Sigmoid colon (tissue), 6 donors: ENCODE measurements at regions not wholly inside any gene's neighbourhood (a gene's known extent, or its start where the extent isn't known, plus 50 kb on each side); places are given as distances from the start of the nearest gene placed in this dataset.
"Not testable (repeated sequence)": the region's sequence is repeated elsewhere in the genome, so short reads cannot be mapped to it uniquely, and the experiment has no call there.

Source experiments
- DNase-seq: peaks from one replicate; pipeline ENCODE4 v3.0.0-alpha.2; 2019
- H3K27ac ChIP-seq, 4 donors: fragments of 200-600 bp; sonication (generic); one replicate each; pipeline ENCODE4 v1.5.1; 2016 to 2019; ENCODE audit warnings: mild to moderate bottlenecking in 1 of 4
- H3K27me3 ChIP-seq, 3 donors: fragments of 200-600 bp; sonication (generic); one replicate each; pipeline ENCODE4 v1.5.1; 2019; ENCODE audit warnings: mild to moderate bottlenecking in 1 of 3
- H3K36me3 ChIP-seq, 4 donors: fragments of 200-600 bp; sonication (generic); one replicate each; pipeline ENCODE4 v1.5.1; 2016 to 2019
- H3K4me1 ChIP-seq, 4 donors: fragments of 200-600 bp; sonication (generic); one replicate each; pipeline ENCODE4 v1.5.1; 2017 to 2019
- H3K4me3 ChIP-seq, 4 donors: fragments of 200-600 bp; sonication (generic); one replicate each; pipeline ENCODE4 v1.5.1; 2017 to 2019; ENCODE audit warnings: mild to moderate bottlenecking in 2 of 4, moderate library complexity in 1 of 4
- H3K9me3 ChIP-seq, 4 donors: fragments of 200-600 bp in 3 of 4; sonication (generic) in 3 of 4; one replicate each; pipeline versions ENCODE4 v1.5.1 to v1.6.1; 2013 to 2019
- EP300 ChIP-seq, 4 donors: sonication (generic); formaldehyde crosslinking; IDR thresholded peaks; one replicate each; pipeline ENCODE4 v1.6.1; 2017; ENCODE audit warnings: antibody characterized with exemption in 4 of 4
- POLR2A ChIP-seq, 2 donors: fragments of 450-650 bp; IDR thresholded peaks; one replicate each; pipeline ENCODE4 v1.6.1; 2016; ENCODE audit warnings: antibody characterized with exemption in 2 of 2, mild to moderate bottlenecking in 2 of 2, moderate library complexity in 2 of 2
- POLR2AphosphoS5 ChIP-seq, 4 donors: sonication (generic); formaldehyde crosslinking; IDR thresholded peaks; one replicate each; pipeline ENCODE4 v1.6.1; 2017; ENCODE audit warnings: antibody characterized with exemption in 4 of 4
- WGBS, 2 donors: extraction: QIAGEN DNeasy Blood & Tissue Kit; methylation state at CpG; one replicate each; pipeline ENCODE4 v1.1.7; 2013; 5-methylcytosine and 5-hydroxymethylcytosine counted together
- intact Hi-C: fragments of 100-400 bp; cut with DNase I; formaldehyde crosslinking; loops from one replicate; pipeline ENCODE4 v1.15.1; 2023
- TF ChIP-seq, protein P1 (sequence below), 4 experiments: fragments of 450-650 bp in 3 of 4; fragments of 200-600 bp in 1 of 4; IDR thresholded peaks; one replicate each; pipeline ENCODE4 v1.5.1; 2016 to 2019; ENCODE audit warnings: antibody characterized with exemption in 4 of 4, mild to moderate bottlenecking in 3 of 4, moderate library complexity in 2 of 4
- donor health status: healthy with polysubstance abuse.
- donor health status: healthy.

DNA sequence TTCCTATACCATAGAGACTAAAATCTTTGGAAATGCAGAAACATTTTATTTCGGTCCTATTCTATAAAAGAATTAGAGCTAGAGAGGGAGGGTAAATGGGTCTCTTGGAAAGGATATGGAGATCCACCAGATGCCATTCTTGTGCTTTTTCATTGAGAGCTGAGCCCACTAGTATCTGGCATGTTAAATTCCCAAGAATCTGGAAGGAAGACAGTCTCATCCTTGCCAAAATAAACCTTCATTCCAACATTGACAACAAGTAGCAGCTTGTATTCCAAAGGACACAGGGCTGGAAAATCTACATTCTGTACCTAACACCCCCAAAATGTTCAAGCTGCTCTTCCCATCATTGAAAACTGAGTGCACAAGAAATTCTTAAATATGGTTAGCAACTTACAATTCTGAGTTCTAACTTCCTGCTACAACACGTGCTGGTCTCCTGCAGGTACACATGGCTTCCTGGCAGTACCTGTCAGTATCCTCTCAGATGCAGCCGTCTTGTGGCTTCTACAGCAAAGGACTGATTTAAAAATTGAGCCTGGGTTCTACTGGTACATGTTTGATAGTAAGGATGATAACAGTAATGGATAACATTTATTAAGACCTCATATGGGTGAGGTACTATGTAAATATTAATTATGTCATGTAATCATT is 348.1 kb downstream of the SV2B start:
- TF ChIP-seq POLR2AphosphoS5 (IDR thresholded peaks at IDR 0.05) (no peak), EP300 (IDR thresholded peaks at IDR 0.05) (no peak), POLR2A (IDR thresholded peaks at IDR 0.05) (no peak)
- TF ChIP-seq, protein P1, sequence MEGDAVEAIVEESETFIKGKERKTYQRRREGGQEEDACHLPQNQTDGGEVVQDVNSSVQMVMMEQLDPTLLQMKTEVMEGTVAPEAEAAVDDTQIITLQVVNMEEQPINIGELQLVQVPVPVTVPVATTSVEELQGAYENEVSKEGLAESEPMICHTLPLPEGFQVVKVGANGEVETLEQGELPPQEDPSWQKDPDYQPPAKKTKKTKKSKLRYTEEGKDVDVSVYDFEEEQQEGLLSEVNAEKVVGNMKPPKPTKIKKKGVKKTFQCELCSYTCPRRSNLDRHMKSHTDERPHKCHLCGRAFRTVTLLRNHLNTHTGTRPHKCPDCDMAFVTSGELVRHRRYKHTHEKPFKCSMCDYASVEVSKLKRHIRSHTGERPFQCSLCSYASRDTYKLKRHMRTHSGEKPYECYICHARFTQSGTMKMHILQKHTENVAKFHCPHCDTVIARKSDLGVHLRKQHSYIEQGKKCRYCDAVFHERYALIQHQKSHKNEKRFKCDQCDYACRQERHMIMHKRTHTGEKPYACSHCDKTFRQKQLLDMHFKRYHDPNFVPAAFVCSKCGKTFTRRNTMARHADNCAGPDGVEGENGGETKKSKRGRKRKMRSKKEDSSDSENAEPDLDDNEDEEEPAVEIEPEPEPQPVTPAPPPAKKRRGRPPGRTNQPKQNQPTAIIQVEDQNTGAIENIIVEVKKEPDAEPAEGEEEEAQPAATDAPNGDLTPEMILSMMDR (IDR thresholded peaks at IDR 0.05) = no peak
- Histone ChIP-seq H3K9me3 (peaks cover 0 to 2% (median 0%) of the 10 kb centered on the region in 4 donors), H3K4me1 (no peaks in the 10 kb centered on the region), H3K4me3 (no peak overlapping the region), H3K27ac (no peak overlapping the region), H3K36me3 (no peaks in the 10 kb centered on the region), H3K27me3 (no peaks in the 10 kb centered on the region)
- 63 to 67% methylated on average over 3 of the region's 3 CpGs for WGBS, 2 donors
- intact Hi-C loops = no loop called here
- no peak for DNase-seq

DNA sequence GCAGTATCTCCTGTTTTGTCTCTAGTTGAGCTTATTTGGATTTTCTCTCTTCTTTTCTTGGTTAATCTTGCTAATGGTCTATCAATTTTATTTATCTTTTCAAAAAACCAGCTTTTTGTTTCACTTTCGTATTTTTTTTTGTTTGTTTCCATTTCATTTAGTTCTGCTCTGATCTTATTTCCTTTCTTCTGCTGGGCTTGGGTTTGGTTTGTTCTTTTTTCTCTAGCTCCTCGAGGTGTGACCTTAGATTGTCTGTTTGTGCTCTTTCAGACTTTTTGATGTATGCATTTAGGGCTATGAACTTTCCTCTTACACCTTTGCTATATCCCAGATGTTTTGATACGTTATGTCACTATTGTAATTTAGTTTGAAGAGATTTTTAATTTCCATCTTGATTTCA is 353.3 kb downstream of the SV2B start:
- H3K36me3 ChIP-seq, DNase-seq, intact Hi-C loops, H3K4me3 ChIP-seq, H3K9me3 ChIP-seq, H3K27ac ChIP-seq, H3K27me3 ChIP-seq, H3K4me1 ChIP-seq: not testable (repeated sequence)
- 39 to 61% methylated on average over 3 of the region's 3 CpGs for WGBS, 2 donors

DNA sequence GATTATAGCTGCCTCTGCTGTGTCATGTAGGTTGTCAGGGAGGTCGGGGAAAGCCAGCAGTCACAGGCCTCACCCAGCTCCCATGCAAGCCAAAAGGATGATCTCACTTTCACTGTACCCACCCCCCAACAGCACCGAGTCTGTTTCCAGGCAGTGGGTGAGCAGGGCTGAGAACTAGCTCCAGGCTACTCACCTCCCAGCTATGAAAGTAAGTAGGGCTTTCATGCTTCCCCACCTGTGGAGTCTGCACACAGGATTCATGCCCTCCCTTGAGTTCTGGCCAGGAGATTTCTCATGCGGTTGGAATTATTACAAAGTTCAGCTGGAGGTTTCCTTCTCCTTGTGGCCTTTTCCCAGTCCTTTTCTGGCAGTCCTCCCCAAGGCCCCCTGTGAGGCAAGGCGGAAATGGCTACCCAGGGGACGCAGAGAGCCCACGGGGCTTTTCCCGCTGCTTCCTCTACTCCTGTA is 356.2 kb downstream of the SV2B start:
- intact Hi-C loops = no loop called here
- no peak for DNase-seq
- Histone ChIP-seq H3K27me3 (no peaks in the 10 kb centered on the region), H3K36me3 (no peaks in the 10 kb centered on the region), H3K4me3 (no peak overlapping the region), H3K9me3 (peaks cover 0 to 7% (median 3%) of the 10 kb centered on the region in 4 donors), H3K4me1 (no peaks in the 10 kb centered on the region), H3K27ac (no peak overlapping the region)
- WGBS, 2 donors = 92% methylated on average over 7 of the region's 7 CpGs
- TF ChIP-seq, protein P1 (IDR thresholded peaks at IDR 0.05) = no peak
- TF ChIP-seq EP300 (IDR thresholded peaks at IDR 0.05) (no peak), POLR2A (IDR thresholded peaks at IDR 0.05) (no peak), POLR2AphosphoS5 (IDR thresholded peaks at IDR 0.05) (no peak)

DNA sequence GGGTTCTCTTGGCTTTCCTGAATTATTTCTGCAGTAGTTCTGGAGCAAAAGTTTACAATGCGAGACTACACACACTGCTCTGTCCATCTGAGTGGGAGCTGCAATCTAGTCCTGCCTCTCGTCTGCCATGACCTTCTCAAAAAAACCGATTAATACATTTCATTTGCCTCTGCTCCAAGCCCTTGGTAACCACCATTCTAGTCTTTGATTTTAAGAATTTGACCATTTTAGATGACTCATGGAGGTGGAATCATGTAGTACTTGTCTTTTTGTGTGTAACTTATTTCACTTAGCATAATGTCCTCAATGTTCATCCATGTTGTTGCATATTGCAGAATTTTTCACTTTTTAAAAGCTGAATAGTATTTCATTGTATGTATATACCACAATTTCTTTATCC is 356.9 kb downstream of the SV2B start:
- no peaks in the 10 kb centered on the region for H3K27me3 ChIP-seq
- H3K27ac ChIP-seq = no peak overlapping the region
- H3K9me3 ChIP-seq = peaks cover 0 to 7% (median 2%) of the 10 kb centered on the region in 4 donors
- H3K4me3 ChIP-seq = no peak overlapping the region
- 93 to 95% methylated on average over 3 of the region's 3 CpGs for WGBS, 2 donors
- TF ChIP-seq, protein P1 (IDR thresholded peaks at IDR 0.05) = no peak
- TF ChIP-seq POLR2AphosphoS5 (IDR thresholded peaks at IDR 0.05) (no peak), EP300 (IDR thresholded peaks at IDR 0.05) (no peak), POLR2A (IDR thresholded peaks at IDR 0.05) (no peak)
- no peaks in the 10 kb centered on the region for H3K36me3 ChIP-seq
- no peaks in the 10 kb centered on the region for H3K4me1 ChIP-seq
- DNase-seq = no peak
- intact Hi-C loops = no loop called here

DNA sequence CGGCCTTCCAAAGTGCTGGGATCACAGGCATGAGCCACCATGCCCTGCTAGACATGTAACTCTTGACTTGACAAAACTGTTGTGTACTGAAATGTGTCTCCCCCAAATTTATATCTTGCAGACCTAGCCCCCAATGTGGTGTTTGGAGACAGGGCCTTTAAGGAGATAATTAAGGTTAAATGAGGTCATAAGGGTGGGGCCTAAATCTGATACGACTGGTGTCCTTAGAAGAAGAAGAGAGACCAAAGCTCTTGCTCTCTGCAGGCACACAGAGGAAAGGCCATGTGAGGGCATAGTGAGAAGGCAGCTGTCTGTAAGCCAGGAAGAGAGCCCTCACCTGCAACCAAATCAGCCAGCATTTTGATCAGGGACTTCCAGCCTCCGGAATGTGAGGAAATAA is 361.3 kb downstream of the SV2B start:
- 70 to 86% methylated on average over 3 of the region's 3 CpGs for WGBS, 2 donors
- no peak overlapping the region for H3K4me3 ChIP-seq
- intact Hi-C loops = no loop called here
- H3K4me1 ChIP-seq = no peaks in the 10 kb centered on the region
- no peaks in the 10 kb centered on the region for H3K36me3 ChIP-seq
- no peaks in the 10 kb centered on the region for H3K9me3 ChIP-seq
- no peak for DNase-seq
- TF ChIP-seq EP300 (IDR thresholded peaks at IDR 0.05) (no peak), POLR2AphosphoS5 (IDR thresholded peaks at IDR 0.05) (no peak), POLR2A (IDR thresholded peaks at IDR 0.05) (no peak)
- TF ChIP-seq, protein P1 (IDR thresholded peaks at IDR 0.05) = no peak
- H3K27me3 ChIP-seq = no peaks in the 10 kb centered on the region
- no peak overlapping the region for H3K27ac ChIP-seq
